LNCaP clone FGC (cell line): ENCODE measurements at regions not wholly inside any gene's neighbourhood (a gene's known extent, or its start where the extent isn't known, plus 50 kb on each side); places are given as distances from the start of the nearest gene placed in this dataset.

Experiments
- DNase-seq: peaks from one replicate; pipeline ENCODE4 v3.0.0-alpha.2; 2011; ENCODE audit warnings: low read depth
- H3K4me3 ChIP-seq: 2 replicates; pipeline ENCODE4 v1.5.1; 2011; ENCODE audit warnings: mild to moderate bottlenecking, low read depth, low read length, control low read depth
- TF ChIP-seq, protein P1 (sequence below): IDR thresholded peaks from 2 replicates; pipeline ENCODE4 v1.5.1; 2012; ENCODE audit warnings: mild to moderate bottlenecking; ENCODE audit not compliant: control insufficient read depth, insufficient read depth; ENCODE audit errors: extremely low read depth

DNA sequence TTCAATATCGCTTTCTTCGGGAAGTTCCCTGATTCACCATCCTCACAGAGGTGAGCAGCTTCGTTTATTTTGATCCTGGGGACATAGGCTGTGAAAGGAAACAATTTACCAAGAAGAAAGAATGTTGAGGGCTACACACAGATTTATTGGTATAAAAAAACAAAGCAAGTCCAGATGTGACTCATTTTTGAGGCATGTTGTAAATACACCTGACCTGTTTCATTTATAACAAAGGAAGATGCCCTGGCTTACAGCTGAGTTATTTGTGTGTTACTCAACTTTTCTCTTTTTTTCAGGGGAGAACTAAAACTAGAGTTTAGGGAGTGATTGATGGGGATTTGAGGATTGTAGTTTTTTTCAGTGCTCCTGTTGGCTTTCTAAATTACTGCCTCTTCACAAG, 489.5 kb downstream of the CBLN4 start:
- TF ChIP-seq, protein P1, sequence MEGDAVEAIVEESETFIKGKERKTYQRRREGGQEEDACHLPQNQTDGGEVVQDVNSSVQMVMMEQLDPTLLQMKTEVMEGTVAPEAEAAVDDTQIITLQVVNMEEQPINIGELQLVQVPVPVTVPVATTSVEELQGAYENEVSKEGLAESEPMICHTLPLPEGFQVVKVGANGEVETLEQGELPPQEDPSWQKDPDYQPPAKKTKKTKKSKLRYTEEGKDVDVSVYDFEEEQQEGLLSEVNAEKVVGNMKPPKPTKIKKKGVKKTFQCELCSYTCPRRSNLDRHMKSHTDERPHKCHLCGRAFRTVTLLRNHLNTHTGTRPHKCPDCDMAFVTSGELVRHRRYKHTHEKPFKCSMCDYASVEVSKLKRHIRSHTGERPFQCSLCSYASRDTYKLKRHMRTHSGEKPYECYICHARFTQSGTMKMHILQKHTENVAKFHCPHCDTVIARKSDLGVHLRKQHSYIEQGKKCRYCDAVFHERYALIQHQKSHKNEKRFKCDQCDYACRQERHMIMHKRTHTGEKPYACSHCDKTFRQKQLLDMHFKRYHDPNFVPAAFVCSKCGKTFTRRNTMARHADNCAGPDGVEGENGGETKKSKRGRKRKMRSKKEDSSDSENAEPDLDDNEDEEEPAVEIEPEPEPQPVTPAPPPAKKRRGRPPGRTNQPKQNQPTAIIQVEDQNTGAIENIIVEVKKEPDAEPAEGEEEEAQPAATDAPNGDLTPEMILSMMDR: no peak
- DNase-seq: no peak
- H3K4me3 ChIP-seq: no peak overlapping the region

DNA sequence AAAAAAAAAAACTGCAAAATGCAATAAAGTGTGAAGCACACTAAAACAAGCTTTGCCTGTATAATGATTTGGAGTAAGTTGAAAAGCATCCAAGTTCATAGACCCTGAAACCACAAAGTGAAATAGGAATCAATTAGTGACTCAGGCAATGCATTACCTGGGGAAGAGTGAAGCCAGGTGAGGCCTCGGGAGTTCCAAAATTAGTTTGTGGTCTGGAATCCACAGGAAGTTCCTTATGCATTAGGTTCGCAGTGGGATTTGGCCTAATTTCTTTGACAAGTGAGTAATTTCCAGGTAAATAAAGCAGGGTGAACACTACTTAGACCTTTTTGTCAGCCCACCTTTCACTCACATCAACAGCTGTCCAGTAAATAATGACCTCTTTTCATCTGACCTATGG, 490.8 kb downstream of the CBLN4 start:
- TF ChIP-seq, protein P1: no peak
- H3K4me3 ChIP-seq: no peak overlapping the region
- DNase-seq: no peak

DNA sequence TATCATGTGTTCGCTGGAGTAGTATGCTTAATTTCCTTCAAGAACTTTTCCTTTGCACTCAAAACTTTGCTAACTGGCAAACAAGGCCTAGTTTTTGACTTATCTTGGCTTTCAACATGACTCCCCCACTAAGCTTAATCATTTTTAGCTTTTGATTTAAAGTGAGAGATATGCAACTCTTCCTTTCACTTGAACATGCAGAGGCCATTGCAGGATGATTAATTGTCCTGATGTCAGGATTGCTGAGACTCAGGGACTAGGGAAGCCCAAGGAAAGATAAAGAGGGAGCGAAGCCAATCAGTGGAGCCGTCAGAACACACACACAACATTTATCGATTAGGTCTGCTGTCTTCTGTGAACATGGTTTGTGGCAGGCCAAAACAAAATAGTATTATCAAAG, 491.4 kb downstream of the CBLN4 start:
- H3K4me3 ChIP-seq: no peak overlapping the region
- TF ChIP-seq, protein P1: no peak
- DNase-seq: no peak

DNA sequence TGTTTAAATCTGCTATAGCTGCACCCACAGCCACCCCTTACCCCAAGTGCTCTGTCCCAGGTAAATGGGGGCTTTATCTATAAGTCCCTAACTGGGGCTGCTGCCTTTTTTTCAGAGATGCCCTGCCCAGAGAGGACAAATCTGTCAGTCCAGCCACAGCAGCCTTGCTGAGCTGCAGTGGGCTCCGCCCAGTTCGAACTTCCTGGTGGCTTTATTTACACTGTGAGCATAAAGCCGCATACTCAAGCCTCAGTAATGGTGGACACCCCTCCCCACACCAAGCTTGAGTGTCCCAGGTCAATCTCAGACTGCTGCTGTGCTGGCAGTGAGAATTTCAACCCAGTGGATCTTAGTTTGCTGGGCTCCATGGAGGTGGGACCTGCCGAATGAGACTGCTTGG, 505.2 kb downstream of the CBLN4 start:
- no peak overlapping the region for H3K4me3 ChIP-seq
- no peak for DNase-seq
- TF ChIP-seq, protein P1: no peak

- TF ChIP-seq, protein P1: no peak
- H3K4me3 ChIP-seq: no peak overlapping the region
- DNase-seq: no peak
These were observed 516.7 kb downstream of the CBLN4 start for GRCh38 chr20:55488593-55488992.

GRCh38 chr20:55478724-55479450, 526.4 kb downstream of the CBLN4 start:
- no peak for DNase-seq
- TF ChIP-seq, protein P1: no peak
- H3K4me3 ChIP-seq: no peak overlapping the region

DNA sequence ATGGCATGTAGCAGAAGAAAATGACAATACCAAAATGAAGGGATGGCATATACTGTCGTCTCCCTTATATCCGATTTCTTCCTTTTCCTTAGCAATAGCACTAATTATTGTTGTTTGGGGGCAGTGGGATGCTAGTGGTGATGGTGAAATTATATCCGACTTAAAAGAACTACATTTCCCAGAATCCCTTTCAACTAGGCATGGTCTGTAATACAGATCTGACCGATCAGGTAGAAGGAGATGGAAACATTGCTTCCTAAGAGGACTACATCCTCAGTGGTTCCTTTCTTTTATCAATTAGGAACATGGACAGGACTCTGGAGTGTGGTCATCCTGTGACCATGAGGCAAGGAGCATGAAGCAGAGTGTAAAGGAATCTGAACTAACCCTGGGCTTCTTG, 532.6 kb downstream of the CBLN4 start:
- TF ChIP-seq, protein P1: no peak
- H3K4me3 ChIP-seq: no peak overlapping the region
- no peak for DNase-seq
